ENCODE measurements at regions not wholly inside any gene's neighbourhood (a gene's known extent, or its start where the extent isn't known, plus 50 kb on each side); places are given as distances from the start of the nearest gene placed in this dataset.

DNA sequence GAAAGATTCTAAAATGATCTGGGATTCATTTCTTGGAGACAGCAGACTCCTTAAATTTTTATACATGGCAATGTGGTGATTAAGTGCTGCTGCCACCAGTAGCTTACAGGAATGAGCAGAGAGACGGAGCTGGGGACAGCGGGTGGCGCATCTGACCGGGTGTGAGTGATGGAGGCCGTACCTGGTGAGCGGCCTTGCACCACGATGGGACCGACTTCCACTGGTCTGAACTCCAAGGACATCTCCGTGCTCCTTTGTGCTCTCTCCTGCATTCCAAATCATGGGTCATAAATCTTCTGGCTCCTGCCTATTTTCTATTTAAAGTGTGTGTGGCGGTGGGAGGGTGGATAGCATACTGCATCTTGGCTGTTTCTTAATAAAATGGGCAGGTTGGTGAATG is 262.6 kb downstream of the ABHD5 start:
- no peak for DNase-seq
- ChIA-PET CTCF (ENCODE audit: partially characterized antibody) (no interaction called here), POLR2A (ENCODE audit: partially characterized antibody) (no interaction called here)
- peaks cover 10 to 18% of the 10 kb centered on the region in 2 donors for H3K27me3 Mint-ChIP-seq
- H3K27me3 ChIP-seq (ENCODE audit: insufficient read depth, low read length), result no peaks in the 10 kb centered on the region
- no peak overlapping the region for H3K27ac Mint-ChIP-seq
- no peak overlapping the region for H3K4me3 ChIP-seq (ENCODE audit: low read length in 2 of 2)
- no peak overlapping the region for H3K27ac ChIP-seq (ENCODE audit: low read depth, low read length)
- intact Hi-C loops (cut with micrococcal nuclease), result no loop called here
- H3K36me3 Mint-ChIP-seq, result no peaks in the 10 kb centered on the region
- peaks cover 5 to 7% (median 6%) of the 10 kb centered on the region in 4 donors for H3K4me1 Mint-ChIP-seq
- H3K36me3 ChIP-seq (ENCODE audit: insufficient read depth, low read length), result no peaks in the 10 kb centered on the region
- no peaks in the 10 kb centered on the region for H3K9me3 ChIP-seq (ENCODE audit: control insufficient read depth in 1 of 2, low read length in 2 of 2)
- peaks cover 6% of the 10 kb centered on the region for H3K4me1 ChIP-seq (ENCODE audit: insufficient read depth, low read length)
- no peak overlapping the region for H3K4me3 Mint-ChIP-seq
- H3K9me3 Mint-ChIP-seq, result no peaks in the 10 kb centered on the region

DNA sequence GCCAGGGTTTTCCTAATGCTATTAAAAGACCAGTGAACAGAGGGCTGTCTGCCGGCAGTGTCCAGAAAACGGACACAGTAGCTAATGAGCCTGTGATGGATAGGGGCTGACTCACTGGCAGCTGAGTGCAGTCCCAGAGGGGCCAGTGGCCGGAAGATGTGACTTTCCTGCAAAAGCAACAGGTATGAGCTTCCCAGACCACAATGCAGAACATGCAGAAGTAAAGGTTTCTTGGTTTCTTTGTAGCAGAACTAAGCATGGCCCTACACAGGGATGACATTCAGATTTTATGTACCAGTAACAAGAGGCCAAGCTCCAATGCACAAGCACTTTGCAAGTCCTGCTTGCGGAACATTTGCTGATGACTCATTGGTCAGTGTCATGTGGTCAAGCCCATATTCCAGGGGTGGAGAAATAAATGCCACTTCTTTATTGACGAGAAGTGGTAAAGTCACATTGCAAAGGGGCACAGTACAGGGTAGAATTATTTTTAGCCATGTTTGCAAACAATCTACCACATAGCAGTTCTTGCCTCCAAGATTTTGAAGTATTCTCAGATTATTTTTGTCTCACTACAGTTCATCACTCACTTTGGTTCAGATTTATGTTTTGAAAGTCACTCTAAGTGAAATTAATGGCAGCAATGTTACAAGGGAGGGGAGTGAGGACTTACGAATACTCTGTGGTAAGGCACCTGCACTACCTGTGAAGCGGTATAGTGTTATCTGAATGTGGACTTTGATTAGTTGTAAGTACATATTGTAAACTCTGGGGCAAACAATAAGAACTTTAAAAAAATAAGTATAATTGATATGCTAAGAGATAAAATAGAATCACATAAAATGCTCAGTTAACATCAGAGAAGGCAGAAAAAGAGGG is 263.3 kb downstream of the ABHD5 start:
- CTCF ChIA-PET (ENCODE audit: partially characterized antibody), result no interaction called here
- Histone ChIP-seq H3K27ac (ENCODE audit: low read depth, low read length) (no peak overlapping the region), H3K4me1 (ENCODE audit: insufficient read depth, low read length) (peaks cover 6% of the 10 kb centered on the region), H3K36me3 (ENCODE audit: insufficient read depth, low read length) (no peaks in the 10 kb centered on the region), H3K4me3 (ENCODE audit: low read length in 2 of 2) (no peak overlapping the region), H3K27me3 (ENCODE audit: insufficient read depth, low read length) (no peaks in the 10 kb centered on the region), H3K9me3 (ENCODE audit: control insufficient read depth in 1 of 2, low read length in 2 of 2) (no peaks in the 10 kb centered on the region)
- DNase-seq, result no peak
- Mint-ChIP-seq H3K27ac (no peak overlapping the region), H3K9me3 (no peaks in the 10 kb centered on the region), H3K4me1 (peaks cover 5 to 7% (median 6%) of the 10 kb centered on the region in 4 donors), H3K4me3 (no peak overlapping the region), H3K36me3 (no peaks in the 10 kb centered on the region), H3K27me3 (peaks cover 9 to 12% of the 10 kb centered on the region in 2 donors)
- intact Hi-C loops (cut with micrococcal nuclease), result no loop called here
- POLR2A ChIA-PET (ENCODE audit: partially characterized antibody), result no interaction called here

DNA sequence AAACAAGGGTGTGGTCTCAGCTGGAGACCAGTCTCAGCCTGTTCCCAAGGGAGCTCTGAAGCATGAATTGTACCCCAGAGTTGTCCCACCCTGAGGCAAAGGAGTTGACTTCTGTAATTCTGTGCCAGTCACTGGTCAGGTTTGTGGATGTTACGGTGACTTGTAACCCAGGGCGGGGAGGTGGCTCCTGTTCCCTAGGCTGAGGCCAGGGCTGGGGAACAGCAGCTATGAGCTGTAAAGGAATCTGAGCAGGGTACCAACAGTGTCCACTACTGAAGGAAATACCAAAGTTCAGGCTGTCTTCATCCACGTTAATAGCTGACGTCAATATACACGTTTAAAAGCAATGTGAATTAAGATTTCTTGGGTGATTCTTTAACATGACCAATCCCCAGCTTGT is 266.2 kb downstream of the ABHD5 start:
- H3K4me3 ChIP-seq (ENCODE audit: low read length in 2 of 2), result no peak overlapping the region
- Mint-ChIP-seq H3K27me3 (peaks cover 9 to 10% of the 10 kb centered on the region in 2 donors), H3K27ac (no peak overlapping the region), H3K36me3 (no peaks in the 10 kb centered on the region), H3K9me3 (no peaks in the 10 kb centered on the region), H3K4me3 (no peak overlapping the region), H3K4me1 (no peaks in the 10 kb centered on the region)
- DNase-seq, result no peak
- ChIA-PET CTCF (ENCODE audit: partially characterized antibody) (no interaction called here), POLR2A (ENCODE audit: partially characterized antibody) (no interaction called here)
- H3K4me1 ChIP-seq (ENCODE audit: insufficient read depth, low read length), result no peaks in the 10 kb centered on the region
- no peak overlapping the region for H3K27ac ChIP-seq (ENCODE audit: low read depth, low read length)
- H3K36me3 ChIP-seq (ENCODE audit: insufficient read depth, low read length), result no peaks in the 10 kb centered on the region
- intact Hi-C loops (cut with micrococcal nuclease), result no loop called here
- no peaks in the 10 kb centered on the region for H3K27me3 ChIP-seq (ENCODE audit: insufficient read depth, low read length)
- no peaks in the 10 kb centered on the region for H3K9me3 ChIP-seq (ENCODE audit: control insufficient read depth in 1 of 2, low read length in 2 of 2)

DNA sequence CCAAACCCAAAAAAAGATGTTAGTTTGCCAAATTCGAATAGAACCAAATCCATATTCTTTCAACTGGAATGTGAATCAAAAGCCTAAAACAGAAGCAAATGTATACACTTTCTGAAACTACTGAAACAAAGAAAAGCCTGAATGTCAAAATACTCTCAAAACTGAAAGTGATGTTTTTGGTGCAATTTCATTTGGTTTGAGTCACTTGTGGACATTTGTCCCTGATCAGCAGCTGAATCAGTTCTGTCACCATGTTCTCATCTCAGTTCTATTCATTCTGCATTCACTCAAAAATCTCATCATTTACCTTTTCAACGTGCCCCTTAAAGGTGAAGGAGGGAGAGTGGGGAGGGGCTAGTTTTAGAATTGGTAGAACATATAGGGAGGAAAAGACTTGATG is 266.8 kb downstream of the ABHD5 start:
- no peaks in the 10 kb centered on the region for H3K4me1 Mint-ChIP-seq
- no peaks in the 10 kb centered on the region for H3K9me3 ChIP-seq (ENCODE audit: control insufficient read depth in 1 of 2, low read length in 2 of 2)
- peaks cover 9 to 10% of the 10 kb centered on the region in 2 donors for H3K27me3 Mint-ChIP-seq
- POLR2A ChIA-PET (ENCODE audit: partially characterized antibody), result no interaction called here
- intact Hi-C loops (cut with micrococcal nuclease), result no loop called here
- no peak for DNase-seq
- H3K36me3 ChIP-seq (ENCODE audit: insufficient read depth, low read length), result no peaks in the 10 kb centered on the region
- no peak overlapping the region for H3K27ac ChIP-seq (ENCODE audit: low read depth, low read length)
- H3K9me3 Mint-ChIP-seq, result no peaks in the 10 kb centered on the region
- no peaks in the 10 kb centered on the region for H3K36me3 Mint-ChIP-seq
- CTCF ChIA-PET (ENCODE audit: partially characterized antibody), result no interaction called here
- no peaks in the 10 kb centered on the region for H3K27me3 ChIP-seq (ENCODE audit: insufficient read depth, low read length)
- no peak overlapping the region for H3K27ac Mint-ChIP-seq
- no peak overlapping the region for H3K4me3 Mint-ChIP-seq
- no peaks in the 10 kb centered on the region for H3K4me1 ChIP-seq (ENCODE audit: insufficient read depth, low read length)
- H3K4me3 ChIP-seq (ENCODE audit: low read length in 2 of 2), result no peak overlapping the region

DNA sequence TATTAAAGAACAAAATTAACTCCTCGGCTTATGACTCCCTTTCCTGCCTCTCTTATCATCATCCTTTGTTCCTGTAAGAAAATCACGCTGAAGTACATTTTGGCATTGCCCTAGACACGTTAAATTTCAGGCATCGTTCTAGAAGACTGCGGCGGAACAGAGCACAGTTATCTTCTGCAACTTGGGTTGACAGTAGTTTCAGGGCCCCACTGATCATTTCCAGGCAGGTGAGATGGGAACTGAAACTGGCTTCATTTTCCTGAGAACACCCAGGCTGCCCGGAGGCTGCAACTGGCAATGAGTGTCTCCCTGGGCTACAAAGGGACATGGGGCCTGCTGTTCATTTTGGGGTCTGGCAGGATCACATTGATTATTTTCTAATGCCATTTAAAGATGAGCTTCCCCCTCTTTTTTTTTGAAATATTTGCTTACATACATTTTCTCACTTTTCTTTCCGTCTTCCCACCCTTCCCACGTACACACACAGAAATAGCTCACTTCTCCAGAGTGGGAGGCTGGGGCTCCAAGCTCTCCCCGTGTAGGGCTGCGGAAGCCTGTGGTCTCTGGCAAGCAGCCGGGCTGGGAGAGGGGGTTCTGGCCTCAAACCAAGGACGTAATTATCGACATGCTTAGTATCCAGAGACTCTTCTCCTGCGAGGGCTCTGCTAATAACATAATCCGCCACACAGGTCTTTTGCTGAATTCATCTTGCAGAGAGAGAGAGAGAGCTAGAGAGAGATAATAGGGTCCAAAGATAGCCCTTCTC is 267.4 kb downstream of the ABHD5 start:
- ChIA-PET POLR2A (ENCODE audit: partially characterized antibody) (no interaction called here), CTCF (ENCODE audit: partially characterized antibody) (no interaction called here)
- H3K4me3 ChIP-seq (ENCODE audit: low read length in 2 of 2), result no peak overlapping the region

DNA sequence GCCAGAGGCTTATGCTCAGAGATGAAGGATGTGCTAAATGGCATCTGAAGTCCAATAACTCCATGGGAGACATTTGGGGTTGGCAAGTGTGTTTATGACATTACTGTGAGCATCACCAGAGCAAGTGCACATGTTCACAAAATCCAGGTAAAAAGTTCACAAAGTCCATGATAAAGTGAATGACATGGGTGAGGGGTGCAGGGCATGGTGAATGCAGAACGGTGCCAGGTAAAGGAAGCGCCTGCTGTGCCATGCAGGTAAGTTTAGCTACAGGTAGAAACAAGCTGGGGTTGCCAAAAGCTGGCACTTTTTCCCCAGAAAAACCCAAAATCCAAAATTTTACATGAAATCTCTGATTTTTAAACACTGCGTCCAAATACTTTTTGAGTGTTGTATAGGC is 268.2 kb downstream of the ABHD5 start:
- H3K27ac Mint-ChIP-seq, result no peak overlapping the region
- no peak overlapping the region for H3K4me3 Mint-ChIP-seq
- H3K36me3 Mint-ChIP-seq, result no peaks in the 10 kb centered on the region
- no peaks in the 10 kb centered on the region for H3K9me3 ChIP-seq (ENCODE audit: control insufficient read depth in 1 of 2, low read length in 2 of 2)
- no peaks in the 10 kb centered on the region for H3K36me3 ChIP-seq (ENCODE audit: insufficient read depth, low read length)
- intact Hi-C loops (cut with micrococcal nuclease), result no loop called here
- H3K4me1 ChIP-seq (ENCODE audit: insufficient read depth, low read length), result no peaks in the 10 kb centered on the region
- no peaks in the 10 kb centered on the region for H3K4me1 Mint-ChIP-seq
- DNase-seq, result no peak
- H3K27me3 ChIP-seq (ENCODE audit: insufficient read depth, low read length), result no peaks in the 10 kb centered on the region
- H3K27ac ChIP-seq (ENCODE audit: low read depth, low read length), result no peak overlapping the region
- H3K9me3 Mint-ChIP-seq, result no peaks in the 10 kb centered on the region
- ChIA-PET POLR2A (ENCODE audit: partially characterized antibody) (no interaction called here), CTCF (ENCODE audit: partially characterized antibody) (no interaction called here)
- H3K4me3 ChIP-seq (ENCODE audit: low read length in 2 of 2), result no peak overlapping the region
- peaks cover 7 to 10% of the 10 kb centered on the region in 2 donors for H3K27me3 Mint-ChIP-seq

More for the DNA sequence above, 267.4 kb downstream of the ABHD5 start:
- no peak for DNase-seq
- H3K9me3 ChIP-seq (ENCODE audit: control insufficient read depth in 1 of 2, low read length in 2 of 2), result no peaks in the 10 kb centered on the region
- H3K4me1 ChIP-seq (ENCODE audit: insufficient read depth, low read length), result no peaks in the 10 kb centered on the region
- H3K27me3 Mint-ChIP-seq, result peaks cover 9 to 10% of the 10 kb centered on the region in 2 donors
- intact Hi-C loops (cut with micrococcal nuclease), result no loop called here
- no peaks in the 10 kb centered on the region for H3K36me3 ChIP-seq (ENCODE audit: insufficient read depth, low read length)
- no peak overlapping the region for H3K27ac Mint-ChIP-seq
- no peak overlapping the region for H3K4me3 Mint-ChIP-seq
- H3K9me3 Mint-ChIP-seq, result no peaks in the 10 kb centered on the region
- no peaks in the 10 kb centered on the region for H3K4me1 Mint-ChIP-seq
- no peaks in the 10 kb centered on the region for H3K27me3 ChIP-seq (ENCODE audit: insufficient read depth, low read length)
- H3K27ac ChIP-seq (ENCODE audit: low read depth, low read length), result no peak overlapping the region
- H3K36me3 Mint-ChIP-seq, result no peaks in the 10 kb centered on the region

DNA sequence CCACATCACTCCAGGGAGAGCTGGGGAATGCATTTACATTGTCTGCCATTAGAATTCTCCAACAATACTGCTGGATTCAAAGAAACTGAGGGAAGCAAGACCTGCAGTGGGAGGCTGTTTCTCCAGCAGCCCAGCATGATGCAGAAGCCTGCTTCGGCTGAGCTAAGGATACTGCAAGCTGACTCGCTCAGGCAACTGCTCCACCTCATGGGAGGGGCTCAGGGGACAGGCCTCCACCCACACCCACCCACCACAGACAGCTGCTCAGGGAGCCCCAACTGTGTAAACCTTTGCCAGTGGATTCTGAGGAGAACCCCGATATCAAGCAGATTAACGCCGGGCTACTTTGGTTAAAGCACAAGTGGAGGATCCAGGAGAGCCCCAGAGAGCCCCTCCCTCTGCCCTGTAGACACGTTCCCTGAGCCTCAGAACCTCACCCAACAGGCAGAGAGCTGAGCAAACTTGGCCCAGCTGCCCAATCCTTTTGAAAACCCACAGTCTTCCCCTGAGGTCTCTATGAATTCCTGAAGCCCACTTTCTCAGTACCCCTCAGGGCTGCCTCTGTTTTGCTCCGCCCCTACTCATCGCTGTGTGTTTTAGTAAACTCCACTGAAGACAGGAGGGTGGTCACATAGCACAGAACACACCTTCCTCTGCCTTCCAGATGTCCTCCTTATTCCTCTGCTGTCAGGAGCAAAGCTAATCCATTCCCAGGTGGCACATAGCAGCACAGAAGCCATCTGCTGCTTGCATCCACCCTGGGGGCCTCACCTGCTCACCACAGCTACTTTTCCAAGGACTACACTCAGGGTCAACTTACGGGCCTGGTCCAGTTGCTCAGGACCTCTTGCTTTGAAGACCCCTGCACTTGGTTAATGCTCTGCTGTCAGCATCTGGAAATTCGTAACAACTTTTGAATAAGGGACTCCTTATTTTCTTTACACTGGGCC is 269.0 kb downstream of the ABHD5 start:
- POLR2A ChIA-PET (ENCODE audit: partially characterized antibody), result no interaction called here
- CTCF ChIA-PET (ENCODE audit: partially characterized antibody), result no interaction called here
- H3K9me3 Mint-ChIP-seq, result no peaks in the 10 kb centered on the region
- no peaks in the 10 kb centered on the region for H3K36me3 Mint-ChIP-seq
- Histone ChIP-seq H3K9me3 (ENCODE audit: control insufficient read depth in 1 of 2, low read length in 2 of 2) (no peaks in the 10 kb centered on the region), H3K4me1 (ENCODE audit: insufficient read depth, low read length) (no peaks in the 10 kb centered on the region), H3K27ac (ENCODE audit: low read depth, low read length) (no peak overlapping the region), H3K27me3 (ENCODE audit: insufficient read depth, low read length) (no peaks in the 10 kb centered on the region), H3K4me3 (ENCODE audit: low read length in 2 of 2) (no peak overlapping the region), H3K36me3 (ENCODE audit: insufficient read depth, low read length) (no peaks in the 10 kb centered on the region)
- H3K27ac Mint-ChIP-seq, result no peak overlapping the region
- H3K4me1 Mint-ChIP-seq, result no peaks in the 10 kb centered on the region
- intact Hi-C loops (cut with micrococcal nuclease), result no loop called here
- DNase-seq, result no peak
- H3K27me3 Mint-ChIP-seq, result peaks cover 7 to 10% of the 10 kb centered on the region in 2 donors
- H3K4me3 Mint-ChIP-seq, result no peak overlapping the region
